Ishikawa (cell line): ENCODE measurements at regions not wholly inside any gene's neighbourhood (a gene's known extent, or its start where the extent isn't known, plus 50 kb on each side); places are given as distances from the start of the nearest gene placed in this dataset.

Experiments used
- CEBPB ChIP-seq: IDR thresholded peaks from 2 replicates; pipeline ENCODE4 v1.6.1; 2012
- CREB1 ChIP-seq: IDR thresholded peaks from 2 replicates; pipeline ENCODE4 v1.6.1; 2012; ENCODE audit warnings: low read depth
- EGR1 ChIP-seq: IDR thresholded peaks from 2 replicates; pipeline ENCODE4 v1.6.1; 2012
- EP300 ChIP-seq: IDR thresholded peaks from 2 replicates; pipeline ENCODE4 v1.6.1; 2012; ENCODE audit warnings: borderline replicate concordance
- FOXM1 ChIP-seq: IDR thresholded peaks from 2 replicates; pipeline ENCODE4 v1.6.1; 2012; ENCODE audit warnings: low read depth, borderline replicate concordance
- MAX ChIP-seq: IDR thresholded peaks from 2 replicates; pipeline ENCODE4 v1.6.1; 2012
- NFIC ChIP-seq: IDR thresholded peaks from 2 replicates; pipeline ENCODE4 v1.6.1; 2012
- RAD21 ChIP-seq: IDR thresholded peaks from 2 replicates; pipeline ENCODE4 v1.6.1; 2012; ENCODE audit warnings: low read depth
- REST ChIP-seq: IDR thresholded peaks from 2 replicates; pipeline ENCODE4 v1.6.1; 2012; ENCODE audit warnings: low read depth, mild to moderate bottlenecking
- TAF1 ChIP-seq: IDR thresholded peaks from 2 replicates; pipeline ENCODE4 v1.6.1; 2012; ENCODE audit warnings: low read depth, mild to moderate bottlenecking
- TEAD4 ChIP-seq: IDR thresholded peaks from 2 replicates; pipeline ENCODE4 v1.6.1; 2012
- USF1 ChIP-seq: IDR thresholded peaks from 2 replicates; pipeline ENCODE4 v1.6.1; 2012
- YY1 ChIP-seq: IDR thresholded peaks from 2 replicates; pipeline ENCODE4 v1.6.1; 2012; ENCODE audit warnings: low read depth
- ZBTB7A ChIP-seq: IDR thresholded peaks from 2 replicates; pipeline ENCODE4 v1.6.1; 2012; ENCODE audit warnings: low read depth

GRCh38 chrX:118198577-118198976 lies 82.0 kb upstream of the KLHL13 start:
- no peak for TF ChIP-seq TAF1
- TF ChIP-seq CEBPB, result no peak
- no peak for TF ChIP-seq ZBTB7A
- no peak for TF ChIP-seq USF1
- TF ChIP-seq YY1, result no peak
- no peak for TF ChIP-seq CREB1
- no peak for TF ChIP-seq EGR1
- no peak for TF ChIP-seq NFIC
- TF ChIP-seq REST, result no peak
- no peak for TF ChIP-seq EP300
- no peak for TF ChIP-seq FOXM1
- TF ChIP-seq MAX, result no peak
- no peak for TF ChIP-seq TEAD4
- TF ChIP-seq RAD21, result no peak
